Esophagus squamous epithelium (tissue), 5 donors: ENCODE measurements at regions not wholly inside any gene's neighbourhood (a gene's known extent, or its start where the extent isn't known, plus 50 kb on each side); places are given as distances from the start of the nearest gene placed in this dataset.

Experiments
- DNase-seq: peaks from one replicate; lab custom pipeline; 2025; lab: John Stamatoyannopoulos, UW
- H3K27ac ChIP-seq, 4 donors: fragments of 200-600 bp; sonication (generic); one replicate each; pipeline ENCODE4 v1.5.1; 2016 to 2019; ENCODE audit warnings: mild to moderate bottlenecking in 1 of 4
- H3K27me3 ChIP-seq, 4 donors: fragments of 200-600 bp; sonication (generic); 1 replicate in 3 of 4; 2 replicates in 1 of 4; pipeline versions ENCODE4 v1.5.1 to v1.6.0; 2017 to 2021; ENCODE audit warnings: antibody characterized with exemption in 1 of 4
- H3K36me3 ChIP-seq, 3 donors: fragments of 200-600 bp; sonication (generic); one replicate each; pipeline ENCODE4 v1.5.1; 2016 to 2019
- H3K4me1 ChIP-seq, 3 donors: fragments of 200-600 bp; sonication (generic); one replicate each; pipeline ENCODE4 v1.5.1; 2017 to 2019
- H3K4me3 ChIP-seq, 4 donors: fragments of 200-600 bp; sonication (generic); 1 replicate in 3 of 4; 2 replicates in 1 of 4; pipeline ENCODE4 v1.5.1; 2016 to 2019; ENCODE audit warnings: mild to moderate bottlenecking in 2 of 4, moderate library complexity in 1 of 4
- H3K9me3 ChIP-seq, 3 donors: fragments of 200-600 bp; sonication (generic); one replicate each; pipeline ENCODE4 v1.5.1; 2016 to 2019
- CTCF ChIP-seq, 6 experiments: fragments of 450-650 bp in 4 of 6; fragments of 200-600 bp in 2 of 6; sonication (generic) in 2 of 6; IDR thresholded peaks; one replicate each; pipeline ENCODE4 v1.5.1; 2016 to 2019; ENCODE audit warnings: antibody characterized with exemption in 6 of 6, mild to moderate bottlenecking in 4 of 6, moderate library complexity in 4 of 6
- POLR2A ChIP-seq, 4 donors: fragments of 450-650 bp; IDR thresholded peaks; one replicate each; pipeline ENCODE4 v1.6.1; 2017; ENCODE audit warnings: antibody characterized with exemption in 4 of 4, mild to moderate bottlenecking in 4 of 4, moderate library complexity in 3 of 4
- WGBS, 2 donors: methylation state at CpG; one replicate each; pipeline ENCODE4 v1.1.5; 2018; 5-methylcytosine and 5-hydroxymethylcytosine counted together
- intact Hi-C: fragments of 100-400 bp; cut with DNase I; formaldehyde crosslinking; loops from one replicate; pipeline ENCODE4 v1.15.0; 2022
- donor health status: DM: yes; HTN: yes; CAD: no.

- H3K27ac ChIP-seq: no peak overlapping the region
- 84 to 91% methylated on average over 2 of the region's 2 CpGs for WGBS, 2 donors
- H3K4me3 ChIP-seq: no peak overlapping the region
- peaks cover 0 to under 1% (median 0%) of the 10 kb centered on the region in 3 donors for H3K9me3 ChIP-seq
- H3K4me1 ChIP-seq: no peaks in the 10 kb centered on the region
- no peaks in the 10 kb centered on the region for H3K27me3 ChIP-seq
- H3K36me3 ChIP-seq: no peaks in the 10 kb centered on the region
- TF ChIP-seq POLR2A (IDR thresholded peaks at IDR 0.05) (no peak), CTCF (IDR thresholded peaks at IDR 0.05) (peak in 3 of 6 experiments; percentile 14 to 46 (median 23))
- intact Hi-C loops: no loop called here
- DNase-seq: no peak
These were observed 59.7 kb upstream of the SAMD3 start for GRCh38 chr6:130282234-130282995.

GRCh38 chr6:130276507-130276906, 53.8 kb upstream of the SAMD3 start:
- peaks cover 0 to 33% (median 20%) of the 10 kb centered on the region in 3 donors for H3K9me3 ChIP-seq
- 82 to 90% methylated on average over 1 of the region's 1 CpG for WGBS, 2 donors

GRCh38 chr6:130274007-130274406, 51.3 kb upstream of the SAMD3 start:
- intact Hi-C loops: no loop called here
- Histone ChIP-seq H3K9me3 (peaks cover 0 to 33% (median 20%) of the 10 kb centered on the region in 3 donors), H3K36me3 (no peaks in the 10 kb centered on the region), H3K27ac (no peak overlapping the region), H3K4me1 (no peaks in the 10 kb centered on the region), H3K27me3 (no peaks in the 10 kb centered on the region), H3K4me3 (no peak overlapping the region)
- DNase-seq: no peak
- no peak for TF ChIP-seq POLR2A (IDR thresholded peaks at IDR 0.05)
- WGBS, 2 donors: 88 to 97% methylated on average over 1 of the region's 1 CpG

More at GRCh38 chr6:130276507-130276906, 53.8 kb upstream of the SAMD3 start:
- Histone ChIP-seq H3K27ac (no peak overlapping the region), H3K27me3 (no peaks in the 10 kb centered on the region), H3K4me1 (no peaks in the 10 kb centered on the region), H3K4me3 (no peak overlapping the region), H3K36me3 (no peaks in the 10 kb centered on the region)
- TF ChIP-seq POLR2A (IDR thresholded peaks at IDR 0.05) (no peak), CTCF (IDR thresholded peaks at IDR 0.05) (no peak)
- intact Hi-C loops: no loop called here
- no peak for DNase-seq
